GM12865 (cell line): ENCODE measurements at regions not wholly inside any gene's neighbourhood (a gene's known extent, or its start where the extent isn't known, plus 50 kb on each side); places are given as distances from the start of the nearest gene placed in this dataset.

ENCODE experiments used
- DNase-seq: peaks from one replicate; pipeline ENCODE4 v3.0.0; 2010; ENCODE audit warnings: low read depth
- H3K4me3 ChIP-seq: 2 replicates; pipeline ENCODE4 v1.5.1; 2011; ENCODE audit warnings: mild to moderate bottlenecking, low read depth, low read length, control low read depth
- TF ChIP-seq, protein P1 (sequence below): IDR thresholded peaks from 2 replicates; pipeline ENCODE4 v1.5.1; 2011; ENCODE audit warnings: low read length, control low read depth, low read depth, inconsistent platforms; ENCODE audit not compliant: insufficient read depth; ENCODE audit errors: missing control alignments

DNA sequence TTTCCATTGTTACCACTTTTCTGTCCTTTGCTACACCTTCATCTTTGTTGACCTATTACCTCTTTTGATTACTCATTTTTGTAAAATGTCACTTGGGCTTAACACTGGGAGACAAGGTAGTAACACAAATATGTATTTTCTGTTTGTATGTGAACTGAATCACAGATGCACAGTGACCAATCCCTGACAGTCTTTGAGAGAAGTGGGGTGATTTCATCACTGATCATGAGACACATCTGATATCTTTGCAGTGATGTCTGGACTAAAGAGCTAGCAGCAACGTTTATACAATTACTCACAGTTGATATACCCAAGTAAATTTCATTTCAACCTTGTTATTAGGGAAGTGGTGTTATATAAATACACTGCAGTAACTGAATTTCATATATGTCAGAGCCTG lies 1397.4 kb upstream of the SPRY2 start:
- DNase-seq, result no peak
- TF ChIP-seq, protein P1, sequence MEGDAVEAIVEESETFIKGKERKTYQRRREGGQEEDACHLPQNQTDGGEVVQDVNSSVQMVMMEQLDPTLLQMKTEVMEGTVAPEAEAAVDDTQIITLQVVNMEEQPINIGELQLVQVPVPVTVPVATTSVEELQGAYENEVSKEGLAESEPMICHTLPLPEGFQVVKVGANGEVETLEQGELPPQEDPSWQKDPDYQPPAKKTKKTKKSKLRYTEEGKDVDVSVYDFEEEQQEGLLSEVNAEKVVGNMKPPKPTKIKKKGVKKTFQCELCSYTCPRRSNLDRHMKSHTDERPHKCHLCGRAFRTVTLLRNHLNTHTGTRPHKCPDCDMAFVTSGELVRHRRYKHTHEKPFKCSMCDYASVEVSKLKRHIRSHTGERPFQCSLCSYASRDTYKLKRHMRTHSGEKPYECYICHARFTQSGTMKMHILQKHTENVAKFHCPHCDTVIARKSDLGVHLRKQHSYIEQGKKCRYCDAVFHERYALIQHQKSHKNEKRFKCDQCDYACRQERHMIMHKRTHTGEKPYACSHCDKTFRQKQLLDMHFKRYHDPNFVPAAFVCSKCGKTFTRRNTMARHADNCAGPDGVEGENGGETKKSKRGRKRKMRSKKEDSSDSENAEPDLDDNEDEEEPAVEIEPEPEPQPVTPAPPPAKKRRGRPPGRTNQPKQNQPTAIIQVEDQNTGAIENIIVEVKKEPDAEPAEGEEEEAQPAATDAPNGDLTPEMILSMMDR, result no peak
- no peak overlapping the region for H3K4me3 ChIP-seq

DNA sequence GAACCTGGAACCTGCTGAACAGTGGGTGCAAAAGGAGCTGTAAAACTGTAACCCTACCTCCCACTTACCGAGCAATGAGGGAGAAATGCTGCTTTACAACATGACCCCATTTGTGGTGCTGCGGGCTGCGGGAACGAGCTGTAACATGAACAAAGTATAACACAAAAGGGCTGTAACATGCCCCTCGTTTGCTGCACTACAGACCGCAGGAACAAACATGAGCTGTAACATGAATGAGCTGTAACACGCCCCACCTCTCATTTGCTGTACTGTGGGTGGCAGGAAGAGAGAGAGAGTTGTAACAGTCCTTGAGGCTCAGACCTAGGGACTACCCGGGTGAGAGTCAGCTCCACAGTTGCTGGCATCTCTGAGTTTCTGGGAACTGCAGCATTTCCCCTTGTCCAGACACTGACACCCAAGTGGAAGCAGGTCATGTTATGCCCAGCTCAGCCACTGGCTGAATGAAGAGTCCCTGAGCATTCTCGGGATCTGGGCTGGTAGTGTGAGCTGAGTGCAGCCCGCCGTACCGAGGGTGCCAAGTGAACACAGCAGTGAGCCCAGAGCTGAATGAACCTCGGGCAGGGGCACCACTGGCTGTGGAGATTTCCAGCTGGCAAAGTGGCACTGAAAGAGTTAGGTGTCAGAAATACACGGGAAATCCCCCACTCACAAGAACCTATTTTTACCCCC lies 1385.3 kb upstream of the SPRY2 start:
- TF ChIP-seq, protein P1, result no peak
- no peak overlapping the region for H3K4me3 ChIP-seq
- no peak for DNase-seq

DNA sequence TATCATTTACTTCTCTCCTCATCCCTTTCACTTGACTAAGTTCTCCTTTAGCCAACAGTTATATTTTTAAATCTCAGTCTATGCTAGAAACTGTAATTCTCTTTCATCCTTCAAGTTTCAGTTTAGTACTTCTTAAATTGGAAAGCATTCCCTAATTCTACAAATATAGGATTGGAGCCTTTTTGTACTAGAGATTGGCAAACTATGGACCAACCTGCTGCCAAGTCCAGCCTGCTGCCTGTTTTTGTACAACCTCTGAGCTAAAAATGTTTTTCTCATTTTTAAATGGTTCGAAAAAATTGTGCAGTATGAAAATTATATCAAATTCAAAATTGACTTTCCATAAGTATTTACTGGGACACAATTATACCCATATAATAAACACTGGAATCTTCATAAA lies 1381.5 kb upstream of the SPRY2 start:
- DNase-seq, result no peak
- TF ChIP-seq, protein P1, result no peak
- no peak overlapping the region for H3K4me3 ChIP-seq

DNA sequence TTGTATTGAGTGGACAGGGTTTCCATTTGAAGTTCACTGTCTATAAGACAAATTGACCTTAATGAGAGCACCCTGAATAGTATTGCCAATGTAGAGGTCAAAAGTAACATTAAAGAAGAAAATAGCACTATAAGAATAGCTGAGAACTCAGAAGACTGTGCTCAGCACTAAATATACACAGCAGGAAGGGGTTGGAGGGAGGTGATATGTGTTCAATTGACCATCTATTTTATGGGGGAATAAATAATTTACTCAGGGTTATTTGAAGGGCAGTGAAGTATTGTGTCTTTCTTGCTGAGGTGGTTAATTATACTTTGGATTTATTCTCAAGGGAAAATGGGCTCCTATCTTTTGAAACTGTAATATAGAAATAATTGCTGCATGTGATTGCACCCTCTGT lies 1380.5 kb upstream of the SPRY2 start:
- H3K4me3 ChIP-seq, result no peak overlapping the region
- TF ChIP-seq, protein P1, result no peak
- no peak for DNase-seq

DNA sequence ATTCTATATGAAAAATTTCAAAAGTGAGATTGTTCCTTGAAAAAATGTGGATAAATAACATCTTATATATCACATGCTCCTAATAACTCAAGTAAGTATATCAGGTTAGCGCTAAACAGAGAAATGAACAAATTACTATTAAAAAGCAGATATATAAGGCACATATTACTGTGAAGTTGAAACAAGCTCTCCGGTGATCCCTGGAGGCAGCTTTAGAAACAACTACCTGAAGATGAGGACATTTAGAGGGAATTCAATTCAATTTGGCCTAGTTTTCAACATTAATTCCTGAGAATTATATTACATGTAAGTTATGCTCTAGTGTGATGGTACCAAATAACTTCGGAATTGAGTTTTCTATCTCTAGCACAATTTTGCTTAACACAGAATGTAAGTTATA lies 1373.6 kb upstream of the SPRY2 start:
- TF ChIP-seq, protein P1, result no peak
- no peak overlapping the region for H3K4me3 ChIP-seq
- no peak for DNase-seq

DNA sequence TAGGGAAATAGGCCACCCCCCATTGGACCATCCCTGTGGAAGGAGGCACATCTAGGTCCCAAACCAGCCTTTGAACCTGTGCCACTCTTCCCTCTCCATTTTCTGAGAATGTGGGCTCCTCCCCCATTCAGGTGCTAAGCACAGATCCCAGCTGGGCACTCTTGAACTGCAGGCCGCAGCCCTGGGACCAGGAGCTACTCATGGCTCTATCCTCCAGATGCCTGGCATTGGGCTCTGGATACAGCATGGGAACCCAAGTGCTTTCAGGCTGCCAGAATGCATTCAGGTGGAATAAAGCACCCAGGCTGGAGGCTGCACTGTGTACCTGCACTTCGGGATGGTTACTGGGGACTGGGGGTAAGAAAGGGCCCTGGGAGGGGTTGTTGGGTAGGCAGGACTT lies 1372.3 kb upstream of the SPRY2 start:
- DNase-seq, result no peak
- TF ChIP-seq, protein P1, result no peak
- H3K4me3 ChIP-seq, result no peak overlapping the region

DNA sequence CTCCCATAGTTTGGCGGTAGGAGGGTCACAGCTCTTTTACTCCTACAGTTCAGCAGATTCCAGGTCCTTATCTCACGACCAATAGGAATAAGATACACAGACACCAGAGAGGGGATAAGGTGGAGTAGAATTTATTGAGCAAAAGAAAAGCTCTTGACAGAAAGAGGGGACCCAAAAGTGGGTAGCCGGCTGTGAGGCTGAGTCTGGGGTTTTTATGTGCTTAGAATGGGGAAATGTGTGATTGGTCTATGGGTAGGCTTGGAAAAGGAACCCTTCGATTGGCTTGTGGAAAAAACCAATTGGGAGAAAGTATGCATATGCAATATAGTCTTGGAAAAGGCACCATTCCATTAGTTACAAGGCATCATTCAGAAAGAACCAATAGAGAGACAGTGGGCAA lies 1356.9 kb upstream of the SPRY2 start:
- TF ChIP-seq, protein P1, result no peak
- DNase-seq, result no peak

More for the DNA sequence above, 1356.9 kb upstream of the SPRY2 start:
- no peak overlapping the region for H3K4me3 ChIP-seq
